Dermis blood vessel endothelial cell (primary cell): ENCODE measurements at regions not wholly inside any gene's neighbourhood (a gene's known extent, or its start where the extent isn't known, plus 50 kb on each side); places are given as distances from the start of the nearest gene placed in this dataset.
A peak's percentile ranks its signal among the peaks of the same experiment; 100 is the strongest.

ENCODE experiments used
- DNase-seq: peaks from one replicate; pipeline ENCODE4 v3.0.0; 2010

- no peak for DNase-seq
Measured at GRCh38 chr2:60603533-60604190, 50.2 kb upstream of the BCL11A start.

- no peak for DNase-seq
Measured at GRCh38 chr2:60604486-60605064, 51.1 kb upstream of the BCL11A start.

DNA sequence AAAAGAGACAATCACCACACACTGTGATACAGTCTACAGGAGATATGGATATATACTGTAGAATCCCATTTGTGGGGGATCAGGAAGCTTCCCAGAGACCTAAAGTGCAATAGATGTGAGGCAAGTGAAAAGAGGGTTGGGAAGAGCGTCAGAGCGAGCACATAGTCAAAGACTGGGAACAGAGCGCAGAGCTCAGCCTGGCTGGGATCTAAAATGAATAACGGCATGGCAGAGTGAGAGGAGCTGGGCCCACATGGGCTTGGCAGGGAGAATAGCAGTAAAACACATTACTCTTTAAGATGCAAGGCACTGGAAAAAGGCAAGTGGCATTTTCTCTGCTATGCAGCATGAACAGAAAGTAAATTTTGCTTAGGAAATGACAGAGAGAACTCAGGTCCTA is 52.4 kb upstream of the BCL11A start:
- DNase-seq, result no peak

DNA sequence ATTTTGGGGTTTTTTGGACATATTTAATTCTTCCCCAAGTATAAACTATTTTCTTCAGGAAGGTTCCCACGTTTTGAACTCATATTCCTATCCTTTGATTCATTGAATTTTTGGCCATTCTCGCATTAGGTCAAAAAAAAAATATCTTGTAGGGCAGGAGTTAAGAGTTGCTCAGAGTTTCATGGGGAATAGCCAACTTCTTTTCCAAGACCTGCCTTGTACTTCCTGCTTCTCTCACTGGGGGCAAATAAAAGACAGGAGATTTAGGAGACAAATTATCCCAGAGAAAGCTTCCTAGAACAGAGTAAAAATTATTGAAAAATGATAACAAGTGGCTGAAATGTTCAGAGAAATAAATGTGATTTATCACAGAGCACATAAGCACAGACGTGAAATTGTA is 55.2 kb upstream of the BCL11A start:
- DNase-seq, result no peak

DNA sequence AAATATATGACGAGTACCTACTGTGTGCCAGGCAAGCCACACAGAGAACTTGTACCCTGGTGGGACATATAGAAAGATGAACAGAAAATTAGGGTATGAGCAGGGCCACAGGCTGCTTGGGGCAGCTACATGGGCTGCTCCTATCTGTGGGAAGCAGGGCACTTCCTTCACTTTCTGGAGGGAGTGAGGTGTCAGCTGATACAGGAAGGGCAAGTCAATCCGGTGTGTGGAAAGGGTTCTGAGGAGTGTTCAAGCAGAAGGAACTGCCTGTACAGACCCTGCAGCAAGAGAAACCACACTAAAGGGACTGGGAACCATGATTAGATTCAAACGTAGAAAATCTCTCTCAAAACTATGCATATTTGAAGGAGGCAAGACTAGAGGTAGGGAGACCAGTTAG is 58.6 kb upstream of the BCL11A start:
- no peak for DNase-seq

GRCh38 chr2:60614319-60614718 is 60.9 kb upstream of the BCL11A start:
- DNase-seq, result no peak

DNA sequence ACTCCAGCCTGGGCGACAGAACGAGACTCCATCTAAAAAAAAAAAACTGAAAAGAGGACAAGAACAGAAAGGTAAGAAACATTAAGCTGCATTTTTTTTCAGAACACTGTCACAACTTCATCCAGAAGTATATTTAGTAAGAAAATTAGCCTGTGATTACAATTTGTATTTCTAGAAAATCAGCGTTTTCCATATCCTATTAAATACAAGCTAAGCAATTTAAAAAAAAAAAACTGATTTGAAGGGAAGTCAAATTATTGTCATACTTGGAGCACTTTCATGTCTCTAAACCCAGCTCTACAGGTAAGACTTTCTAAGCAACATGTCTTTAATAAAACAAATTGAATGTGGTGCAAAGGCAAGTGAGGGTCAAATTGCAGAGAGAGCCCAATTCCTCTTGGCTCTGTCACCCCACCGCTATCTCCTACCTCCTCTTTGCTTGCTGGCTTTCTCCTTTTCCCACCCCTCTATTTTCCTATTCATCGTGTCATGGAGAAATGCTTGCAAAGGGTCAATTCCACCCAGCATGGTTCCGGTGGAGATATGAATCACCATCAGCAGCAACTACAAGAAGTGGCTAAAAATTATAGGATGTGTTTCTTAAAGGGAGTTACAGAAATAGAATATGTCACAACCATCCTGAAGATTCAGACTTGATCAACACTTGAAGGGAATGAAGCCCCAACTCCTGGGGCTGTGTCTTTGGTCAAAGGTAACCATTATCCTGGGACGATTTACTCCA is 68.4 kb upstream of the BCL11A start:
- DNase-seq, result no peak

- no peak for DNase-seq
Measured at GRCh38 chr2:60623040-60623439, 69.6 kb upstream of the BCL11A start.

DNA sequence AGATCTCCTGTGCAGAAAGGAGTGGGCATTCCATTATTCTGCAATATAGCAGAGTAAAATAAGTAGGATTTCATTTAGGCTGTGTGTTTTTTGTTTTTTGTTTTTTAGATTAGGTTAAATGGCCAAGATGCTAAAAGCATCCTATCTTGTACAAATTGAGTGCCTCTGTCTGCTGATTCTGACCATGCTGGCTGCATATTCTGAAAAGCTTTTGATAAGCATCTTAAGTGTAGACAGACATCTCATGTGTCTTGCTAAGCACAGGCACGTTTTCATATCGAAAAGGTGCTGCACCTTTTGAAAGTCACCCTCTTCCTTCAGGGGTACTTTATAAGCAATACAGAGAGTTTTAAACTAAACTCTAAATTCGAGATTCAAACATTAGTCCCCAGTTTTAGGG is 74.0 kb upstream of the BCL11A start:
- DNase-seq, result no peak

DNA sequence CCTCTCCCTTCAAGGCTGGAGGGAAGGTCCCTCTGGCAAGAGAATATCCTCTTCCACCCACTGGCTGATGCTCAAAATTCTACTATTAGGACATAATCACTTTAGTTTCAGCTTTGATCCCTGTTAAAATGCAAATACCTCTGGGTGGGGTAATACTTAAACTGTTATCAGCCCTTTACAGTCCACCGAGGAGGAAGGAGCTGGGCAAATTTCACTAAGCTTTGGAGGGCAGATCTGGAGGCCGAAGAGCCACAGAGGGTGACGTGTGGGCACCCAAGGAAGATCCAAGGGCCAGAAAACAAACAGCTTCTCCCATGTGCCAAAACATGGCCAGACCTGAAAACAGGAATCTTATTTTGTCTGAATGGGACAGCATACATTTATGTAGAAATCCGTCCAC is 74.6 kb upstream of the BCL11A start:
- no peak for DNase-seq

- DNase-seq, result no peak
Measured at GRCh38 chr2:60628615-60629304, 75.3 kb upstream of the BCL11A start.

DNA sequence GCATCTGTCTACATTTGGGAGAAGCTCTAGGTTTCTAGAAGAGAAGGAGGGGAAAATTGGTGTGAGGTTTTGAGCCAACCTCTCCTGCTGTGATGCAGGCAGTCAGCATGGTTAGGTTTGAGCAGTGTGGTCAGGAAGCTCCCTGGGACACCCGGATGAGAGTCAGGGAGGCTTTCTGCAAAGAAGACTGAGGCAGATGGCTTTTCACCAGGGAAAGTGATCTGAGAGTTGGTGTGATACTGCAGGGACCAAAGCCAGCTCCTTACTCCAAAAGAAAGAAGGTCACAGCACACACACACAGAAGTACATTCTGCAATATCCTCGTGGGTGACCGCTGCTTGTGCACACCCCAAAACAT is 75.8 kb upstream of the BCL11A start:
- DNase-seq, result no peak

GRCh38 chr2:60629801-60630385 is 76.4 kb upstream of the BCL11A start:
- DNase-seq, result no peak

DNA sequence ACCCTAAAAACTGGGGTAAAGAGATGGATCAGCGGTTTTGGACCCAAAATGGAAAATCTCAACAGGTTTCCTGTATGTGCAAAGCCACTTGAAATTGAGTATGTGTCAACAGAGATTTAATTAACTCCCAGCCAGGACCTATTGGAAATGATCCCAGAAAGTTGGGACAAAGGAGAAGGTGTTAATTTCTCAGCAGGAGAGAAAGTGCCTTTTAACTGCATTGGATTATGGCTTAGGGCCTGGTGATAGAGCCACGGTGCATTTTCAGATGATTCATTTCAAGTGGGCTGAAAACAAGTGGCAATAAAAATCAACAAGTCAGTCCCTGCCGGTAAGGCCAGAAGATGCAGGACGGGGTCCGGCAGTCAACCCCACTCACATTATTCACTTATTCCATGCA is 80.2 kb upstream of the BCL11A start:
- DNase-seq, result no peak

GRCh38 chr2:60634438-60634837 is 81.0 kb upstream of the BCL11A start:
- no peak for DNase-seq

DNA sequence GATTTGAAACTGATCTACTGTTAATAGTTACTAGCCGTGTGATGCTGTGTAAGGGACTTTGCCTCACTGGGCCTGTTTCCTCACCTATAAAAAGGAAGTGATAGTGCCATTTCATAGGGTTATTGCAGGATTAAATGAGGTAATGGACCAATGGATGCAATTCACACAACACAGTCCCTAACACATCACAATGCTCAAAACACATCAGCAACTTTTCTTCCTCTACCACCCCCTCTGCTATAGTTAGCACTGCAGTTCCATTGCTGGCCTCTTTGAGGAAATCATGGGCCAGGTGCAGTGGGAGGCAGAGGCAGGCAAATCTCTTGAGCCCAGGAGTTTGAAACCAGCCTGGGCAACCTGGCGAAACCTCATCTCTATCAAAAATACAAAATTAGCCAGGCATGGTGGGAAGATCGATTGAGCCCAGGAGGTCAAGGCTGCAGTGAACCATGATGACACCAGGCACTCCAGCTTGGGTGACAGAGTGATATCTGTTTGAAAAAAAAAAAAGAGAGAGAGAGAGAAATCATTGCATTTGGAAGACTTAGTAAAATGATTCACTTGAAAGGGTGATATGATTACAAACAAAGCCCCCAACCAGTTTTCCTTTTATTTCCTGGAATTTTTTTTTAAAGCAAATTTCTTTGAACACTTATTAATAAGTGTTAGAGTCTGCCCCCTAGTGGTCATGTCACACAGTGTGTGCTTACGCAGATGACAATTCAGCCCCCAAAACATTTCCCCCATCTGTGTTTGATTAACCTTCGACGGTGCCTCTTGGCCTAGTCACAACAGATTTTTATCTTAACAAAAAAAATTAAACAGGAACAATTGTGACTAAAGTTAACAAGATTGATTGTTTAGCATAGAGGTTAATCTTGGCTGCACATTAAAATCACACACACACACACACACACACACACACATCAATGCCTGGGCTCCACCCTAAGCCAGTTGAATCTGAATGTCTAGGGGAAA is 88.6 kb upstream of the BCL11A start:
- DNase-seq, result peak; percentile 77

DNA sequence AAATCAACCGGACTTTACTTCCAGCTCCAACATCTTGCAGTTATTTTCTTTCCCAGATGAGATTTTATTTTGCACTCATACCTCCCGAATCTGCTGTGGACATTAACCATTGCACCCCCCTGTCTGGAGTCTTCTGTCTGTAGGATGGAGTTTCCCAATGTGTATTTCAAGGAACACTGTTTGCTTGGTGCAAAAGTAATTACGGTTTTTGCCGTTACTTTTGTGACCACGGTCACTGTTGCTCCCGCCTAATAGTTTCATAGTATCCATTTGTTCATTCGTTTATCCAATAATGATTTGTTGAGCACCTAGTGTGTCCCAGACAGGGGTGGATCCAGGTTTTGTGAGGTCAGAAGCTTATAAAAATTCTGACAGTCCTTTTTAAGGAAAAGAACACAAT is 90.3 kb upstream of the BCL11A start:
- no peak for DNase-seq

DNA sequence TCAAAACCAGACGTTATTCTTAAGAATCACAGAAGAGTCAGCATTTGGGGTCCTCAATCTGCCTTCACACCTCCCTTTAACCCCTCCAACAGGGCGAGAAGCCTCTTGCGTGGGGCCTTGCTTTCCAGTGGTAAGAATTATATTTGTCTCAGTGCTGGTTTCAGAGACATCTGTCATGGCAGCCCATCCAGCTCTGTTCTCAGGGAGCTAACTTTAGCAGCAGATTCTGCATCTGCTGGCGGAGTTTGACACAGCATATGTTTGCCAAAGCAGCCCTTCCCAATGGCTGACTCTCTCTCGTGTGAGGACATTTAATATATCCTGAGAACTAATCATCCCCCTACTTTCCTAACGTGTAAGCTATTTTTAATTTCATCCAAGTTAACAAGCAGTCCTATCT is 91.5 kb upstream of the BCL11A start:
- DNase-seq, result no peak

DNA sequence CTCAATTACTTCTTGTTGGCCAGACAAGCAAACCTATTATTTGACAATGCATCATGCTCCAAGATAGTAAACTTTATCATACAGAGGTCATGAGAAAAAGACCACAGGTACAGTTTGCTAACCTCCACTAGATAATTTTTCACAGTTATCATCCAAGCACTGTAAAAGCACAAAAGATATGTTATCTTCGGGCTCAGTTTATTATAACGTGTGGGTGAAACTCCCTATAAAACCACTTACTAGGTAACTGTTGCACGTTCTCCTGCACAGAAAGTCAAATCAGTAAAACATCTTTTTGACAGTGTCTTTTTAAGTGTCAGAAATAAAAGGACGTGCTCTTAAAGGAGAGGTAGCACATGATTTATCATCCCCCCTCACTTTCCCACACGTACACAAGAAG is 94.7 kb upstream of the BCL11A start:
- no peak for DNase-seq

- no peak for DNase-seq
Measured at GRCh38 chr2:60649721-60650120, 96.3 kb upstream of the BCL11A start.

DNA sequence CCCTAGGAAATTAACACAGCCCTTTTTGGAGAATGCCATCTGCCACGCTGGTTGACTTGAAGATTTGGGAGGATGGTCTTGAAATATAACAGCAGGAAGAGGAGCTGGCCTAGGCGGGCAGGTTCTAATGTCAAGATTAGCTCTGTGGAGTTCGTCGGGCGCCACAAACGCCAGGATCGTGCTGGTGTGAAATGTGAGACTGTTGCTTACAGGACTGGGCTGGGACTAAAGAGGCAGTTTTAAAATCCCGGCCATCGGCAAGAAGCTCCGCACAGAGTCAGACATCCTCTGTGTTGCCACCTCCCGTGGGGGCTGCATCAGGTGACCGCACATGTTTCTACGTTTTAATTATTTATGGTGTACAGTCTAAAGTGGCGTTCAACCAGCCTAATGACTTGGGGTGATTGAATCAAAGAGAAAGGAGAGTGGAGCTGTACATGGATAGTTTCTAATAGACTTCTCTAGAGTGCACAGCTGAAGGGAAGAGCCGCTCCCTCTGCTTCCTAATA is 99.4 kb upstream of the BCL11A start:
- DNase-seq, result no peak

DNA sequence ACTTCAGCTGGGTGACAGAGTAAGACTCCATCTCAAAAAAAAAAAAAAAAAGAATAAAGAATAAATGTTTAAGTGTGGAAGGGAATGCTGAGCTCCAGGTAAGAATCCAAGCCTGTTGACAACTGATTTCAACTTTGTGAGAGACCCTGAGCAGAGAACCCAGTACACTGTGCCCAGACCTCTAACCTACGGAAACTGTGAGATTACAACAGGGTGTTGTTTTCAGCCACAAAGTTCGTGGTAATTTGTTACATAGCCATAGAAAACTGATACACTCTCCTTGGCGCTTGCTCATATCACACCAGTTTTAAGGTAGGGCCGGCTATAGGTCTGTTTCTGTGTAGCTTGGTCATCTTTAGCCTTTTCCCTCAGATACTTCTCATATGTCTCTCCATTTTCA is 98.4 kb upstream of the PAPOLG start:
- no peak for DNase-seq
